Calu3 (cell line): ENCODE measurements at regions not wholly inside any gene's neighbourhood (a gene's known extent, or its start where the extent isn't known, plus 50 kb on each side); places are given as distances from the start of the nearest gene placed in this dataset.

Experiments used
- BruUV-seq: library from RNA; stranded (reverse); fragments of 400-500 nt; replicated peaks from 2 replicates; lab custom pipeline; 2021; lab: Mats Ljungman, UMichigan
- CTCF ChIA-PET: fragments of 300-600 bp; sonication (Branson Sonifier 250); formaldehyde crosslinking; loops from one replicate; lab custom pipeline; 2022; ENCODE audit warnings: antibody characterized with exemption; lab: Charles Lee
- DNase-seq: peaks from one replicate; pipeline ENCODE4 v3.0.0; 2022
- H3K27ac Mint-ChIP-seq: one replicate; pipeline ENCODE4 v1.8.0; 2022; ENCODE audit warnings: mixed read lengths; ENCODE audit not compliant: unreplicated experiment
- H3K27me3 Mint-ChIP-seq: one replicate; pipeline ENCODE4 v1.8.0; 2022; ENCODE audit warnings: mixed read lengths; ENCODE audit not compliant: unreplicated experiment
- H3K36me3 Mint-ChIP-seq: one replicate; pipeline ENCODE4 v1.8.0; 2022; ENCODE audit warnings: mild to moderate bottlenecking, moderate library complexity, mixed read lengths; ENCODE audit not compliant: insufficient read depth, unreplicated experiment
- H3K4me1 Mint-ChIP-seq: one replicate; pipeline ENCODE4 v1.8.0; 2022; ENCODE audit warnings: mild to moderate bottlenecking, low read depth, mixed read lengths; ENCODE audit not compliant: unreplicated experiment
- H3K4me3 Mint-ChIP-seq: one replicate; pipeline ENCODE4 v1.8.0; 2022; ENCODE audit warnings: mild to moderate bottlenecking, low read depth, moderate library complexity, mixed read lengths; ENCODE audit not compliant: unreplicated experiment
- H3K9me3 Mint-ChIP-seq: one replicate; pipeline ENCODE4 v1.8.0; 2022; ENCODE audit warnings: low read depth, mixed read lengths; ENCODE audit not compliant: unreplicated experiment
- intact Hi-C: fragments of 100-400 bp; cut with micrococcal nuclease; formaldehyde crosslinking; loops from one replicate; pipeline ENCODE4 v1.10.0; 2022; ENCODE audit not compliant: unreplicated experiment
- TF ChIP-seq, protein P1 (sequence below): fragments of 200-600 bp; IDR thresholded peaks from one replicate; pipeline ENCODE4 v1.8.0; 2022; ENCODE audit warnings: antibody characterized with exemption; ENCODE audit not compliant: unreplicated experiment

DNA sequence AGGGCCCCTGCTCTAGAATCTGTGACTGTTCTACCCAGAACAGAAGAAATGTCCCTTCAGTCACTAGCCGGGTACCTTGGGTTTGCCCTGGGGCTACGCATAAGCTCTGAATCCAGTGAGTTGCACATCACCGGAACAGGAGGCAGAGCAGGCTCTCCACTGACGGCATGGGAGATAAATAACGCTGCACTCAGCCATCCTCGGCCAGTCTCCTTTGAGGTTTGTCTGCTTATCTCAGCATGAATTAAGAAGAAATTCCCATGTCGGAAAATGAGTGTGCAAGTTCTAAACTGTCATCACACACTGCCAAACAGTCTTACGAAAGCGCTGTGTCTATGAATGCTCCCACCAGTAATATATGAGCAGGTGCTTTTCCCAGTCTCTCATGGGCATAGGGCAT lies 90.8 kb downstream of the FAM50B start:
- intact Hi-C loops = loop anchor here (5.0 kb wide), 1 partner anchor 37 kb away; no protein-coding TSS in a partner anchor
- H3K36me3 Mint-ChIP-seq = no peaks in the 10 kb centered on the region
- no peak overlapping the region for H3K27ac Mint-ChIP-seq
- no peaks in the 10 kb centered on the region for H3K4me1 Mint-ChIP-seq
- CTCF ChIA-PET = no interaction called here
- H3K9me3 Mint-ChIP-seq = no peaks in the 10 kb centered on the region
- H3K27me3 Mint-ChIP-seq = no peaks in the 10 kb centered on the region
- TF ChIP-seq, protein P1, sequence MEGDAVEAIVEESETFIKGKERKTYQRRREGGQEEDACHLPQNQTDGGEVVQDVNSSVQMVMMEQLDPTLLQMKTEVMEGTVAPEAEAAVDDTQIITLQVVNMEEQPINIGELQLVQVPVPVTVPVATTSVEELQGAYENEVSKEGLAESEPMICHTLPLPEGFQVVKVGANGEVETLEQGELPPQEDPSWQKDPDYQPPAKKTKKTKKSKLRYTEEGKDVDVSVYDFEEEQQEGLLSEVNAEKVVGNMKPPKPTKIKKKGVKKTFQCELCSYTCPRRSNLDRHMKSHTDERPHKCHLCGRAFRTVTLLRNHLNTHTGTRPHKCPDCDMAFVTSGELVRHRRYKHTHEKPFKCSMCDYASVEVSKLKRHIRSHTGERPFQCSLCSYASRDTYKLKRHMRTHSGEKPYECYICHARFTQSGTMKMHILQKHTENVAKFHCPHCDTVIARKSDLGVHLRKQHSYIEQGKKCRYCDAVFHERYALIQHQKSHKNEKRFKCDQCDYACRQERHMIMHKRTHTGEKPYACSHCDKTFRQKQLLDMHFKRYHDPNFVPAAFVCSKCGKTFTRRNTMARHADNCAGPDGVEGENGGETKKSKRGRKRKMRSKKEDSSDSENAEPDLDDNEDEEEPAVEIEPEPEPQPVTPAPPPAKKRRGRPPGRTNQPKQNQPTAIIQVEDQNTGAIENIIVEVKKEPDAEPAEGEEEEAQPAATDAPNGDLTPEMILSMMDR = no peak
- H3K4me3 Mint-ChIP-seq = no peak overlapping the region
- no TSS peak for BruUV-seq
- DNase-seq = no peak

DNA sequence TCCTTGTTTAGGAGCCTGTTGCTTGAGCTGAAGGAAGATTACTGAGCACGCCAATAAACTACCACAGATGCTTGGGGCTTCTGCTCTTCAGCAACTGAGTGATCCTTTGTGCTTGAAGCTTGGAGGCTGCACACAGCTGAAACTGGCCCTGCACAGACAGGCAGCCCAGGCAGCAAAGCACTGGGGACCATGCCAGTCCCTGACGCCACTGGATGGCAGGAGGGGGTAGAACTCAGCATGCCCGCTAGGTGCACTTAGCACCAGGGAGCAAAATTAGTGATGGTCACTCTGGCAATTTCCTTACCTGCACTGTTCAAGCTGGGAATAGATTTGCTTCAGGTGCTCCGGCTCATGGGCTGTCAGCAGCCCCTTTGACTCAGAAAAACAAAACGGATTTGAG lies 91.5 kb downstream of the FAM50B start:
- TF ChIP-seq, protein P1 = no peak
- no peaks in the 10 kb centered on the region for H3K4me1 Mint-ChIP-seq

DNA sequence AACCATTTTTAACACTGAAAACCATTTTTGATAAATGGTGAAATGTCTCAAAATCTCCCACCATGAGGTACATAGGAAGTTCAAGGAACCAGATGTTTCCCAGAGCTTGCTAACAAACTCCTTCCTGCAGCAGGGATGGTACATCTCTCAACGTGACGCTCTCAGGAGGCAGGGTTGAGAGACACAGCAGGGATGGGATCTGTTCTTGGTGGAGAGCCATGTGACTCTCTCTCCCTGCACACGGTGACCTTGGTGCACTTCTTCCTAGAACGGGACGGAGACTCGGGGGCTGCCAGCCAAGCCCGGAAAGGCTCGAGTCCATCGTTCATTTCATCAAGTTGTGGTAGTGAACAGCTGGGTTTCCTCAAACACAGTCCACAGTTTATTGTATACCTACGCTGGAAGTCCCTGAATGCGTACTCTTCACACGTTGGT lies 94.2 kb downstream of the FAM50B start:
- no peaks in the 10 kb centered on the region for H3K9me3 Mint-ChIP-seq
- H3K4me1 Mint-ChIP-seq = no peaks in the 10 kb centered on the region
- no peaks in the 10 kb centered on the region for H3K27me3 Mint-ChIP-seq
- no TSS peak for BruUV-seq
- no peaks in the 10 kb centered on the region for H3K36me3 Mint-ChIP-seq
- intact Hi-C loops = no loop called here
- no peak for DNase-seq
- H3K27ac Mint-ChIP-seq = no peak overlapping the region
- H3K4me3 Mint-ChIP-seq = no peak overlapping the region
- TF ChIP-seq, protein P1 = no peak
- CTCF ChIA-PET = interaction anchor here (1.0 kb wide), 1 partner anchor 13 kb away, joined by 3 read pairs; no protein-coding TSS in a partner anchor

More for the DNA sequence above, 91.5 kb downstream of the FAM50B start:
- no peaks in the 10 kb centered on the region for H3K36me3 Mint-ChIP-seq
- no peak for DNase-seq
- H3K27ac Mint-ChIP-seq = no peak overlapping the region
- no peaks in the 10 kb centered on the region for H3K27me3 Mint-ChIP-seq
- no TSS peak for BruUV-seq
- no peak overlapping the region for H3K4me3 Mint-ChIP-seq
- CTCF ChIA-PET = no interaction called here
- no peaks in the 10 kb centered on the region for H3K9me3 Mint-ChIP-seq
- intact Hi-C loops = no loop called here

DNA sequence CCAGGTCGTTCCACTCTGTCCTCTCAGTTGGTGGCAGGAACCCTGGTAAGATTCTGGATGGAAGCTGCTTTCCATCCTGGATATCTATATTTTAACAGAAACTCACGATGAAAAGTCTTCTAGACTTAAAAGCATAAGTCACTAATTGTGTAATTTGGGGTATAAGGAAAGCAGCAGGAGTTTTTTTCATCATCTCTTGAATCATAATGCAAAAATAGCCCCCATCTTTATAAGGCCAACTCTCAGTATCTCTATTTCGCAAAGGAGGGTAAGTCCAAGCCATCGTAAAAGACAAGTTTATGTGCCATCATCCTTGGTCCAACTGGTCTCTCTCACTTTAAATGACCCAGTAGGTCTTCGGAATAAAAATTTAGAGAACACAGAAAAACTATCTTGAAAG lies 95.1 kb downstream of the FAM50B start:
- Mint-ChIP-seq H3K4me1 (no peaks in the 10 kb centered on the region), H3K36me3 (no peaks in the 10 kb centered on the region), H3K27ac (no peak overlapping the region), H3K9me3 (no peaks in the 10 kb centered on the region), H3K27me3 (no peaks in the 10 kb centered on the region), H3K4me3 (no peak overlapping the region)
- intact Hi-C loops = no loop called here
- TF ChIP-seq, protein P1 = no peak
- no TSS peak for BruUV-seq
- DNase-seq = no peak
- CTCF ChIA-PET = no interaction called here
